ENCODE measurements at regions not wholly inside any gene's neighbourhood (a gene's known extent, or its start where the extent isn't known, plus 50 kb on each side); places are given as distances from the start of the nearest gene placed in this dataset.
"Not testable (repeated sequence)": the region's sequence is repeated elsewhere in the genome, so short reads cannot be mapped to it uniquely, and the experiment has no call there.

DNA sequence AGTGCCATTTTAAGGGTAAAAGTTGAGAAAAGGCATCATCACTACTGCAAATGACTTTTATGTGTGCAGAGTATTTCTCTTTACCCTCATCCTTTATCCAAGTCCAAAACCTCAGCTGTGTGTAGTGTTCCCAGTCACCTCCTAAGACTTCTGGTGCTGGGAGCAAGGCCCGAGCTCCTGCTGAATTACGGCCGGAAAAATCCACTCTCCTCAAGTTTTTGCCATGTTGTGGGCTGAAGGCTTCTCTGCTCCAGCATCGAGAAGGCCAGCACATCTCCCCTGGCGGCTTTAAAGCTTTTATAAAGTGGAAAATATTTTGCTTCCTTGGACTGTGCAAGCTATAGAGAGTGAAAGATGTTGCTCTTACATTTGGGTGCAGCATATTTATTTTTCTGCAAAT is 153.2 kb upstream of the THBS2 start:
- DNase-seq, result no peak

DNA sequence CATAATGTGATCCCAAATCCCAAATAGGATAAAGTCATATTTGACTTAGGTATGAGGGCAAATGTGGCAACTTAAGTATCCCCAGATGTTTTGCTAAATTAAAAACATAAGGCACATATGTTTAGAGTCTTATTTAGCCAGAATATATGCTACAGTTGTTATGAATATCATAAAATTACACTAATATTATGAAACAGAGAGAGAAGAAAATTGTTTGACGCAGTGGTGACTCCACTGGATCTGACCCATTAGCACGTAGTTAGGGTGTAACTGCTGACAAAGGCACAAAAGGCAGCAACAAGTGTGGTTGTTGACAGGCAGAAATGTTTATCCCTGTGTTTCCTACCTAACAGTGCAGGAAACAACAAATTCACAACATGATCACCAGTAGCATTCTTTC is 152.4 kb upstream of the THBS2 start:
- no peak for DNase-seq

DNA sequence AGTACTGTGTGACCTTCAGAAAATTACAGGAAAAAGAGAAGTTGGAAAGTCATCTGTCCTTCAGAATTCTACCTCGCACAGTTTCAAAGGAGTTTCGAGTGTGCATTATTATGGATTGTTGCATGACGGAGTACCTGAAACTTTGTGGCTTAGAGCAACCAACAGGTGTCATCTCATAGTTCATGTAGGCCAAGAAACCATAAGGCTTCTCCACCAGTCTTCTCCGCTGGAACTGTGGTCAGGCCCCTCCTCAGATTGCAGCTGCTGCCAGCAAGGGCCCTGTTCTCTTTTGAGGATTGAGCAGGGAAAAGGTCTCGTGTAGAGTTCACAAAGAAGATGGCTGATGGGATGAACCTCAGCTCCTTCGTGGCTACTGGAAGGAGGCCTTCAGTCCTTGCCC is 151.2 kb upstream of the THBS2 start:
- DNase-seq, result no peak

DNA sequence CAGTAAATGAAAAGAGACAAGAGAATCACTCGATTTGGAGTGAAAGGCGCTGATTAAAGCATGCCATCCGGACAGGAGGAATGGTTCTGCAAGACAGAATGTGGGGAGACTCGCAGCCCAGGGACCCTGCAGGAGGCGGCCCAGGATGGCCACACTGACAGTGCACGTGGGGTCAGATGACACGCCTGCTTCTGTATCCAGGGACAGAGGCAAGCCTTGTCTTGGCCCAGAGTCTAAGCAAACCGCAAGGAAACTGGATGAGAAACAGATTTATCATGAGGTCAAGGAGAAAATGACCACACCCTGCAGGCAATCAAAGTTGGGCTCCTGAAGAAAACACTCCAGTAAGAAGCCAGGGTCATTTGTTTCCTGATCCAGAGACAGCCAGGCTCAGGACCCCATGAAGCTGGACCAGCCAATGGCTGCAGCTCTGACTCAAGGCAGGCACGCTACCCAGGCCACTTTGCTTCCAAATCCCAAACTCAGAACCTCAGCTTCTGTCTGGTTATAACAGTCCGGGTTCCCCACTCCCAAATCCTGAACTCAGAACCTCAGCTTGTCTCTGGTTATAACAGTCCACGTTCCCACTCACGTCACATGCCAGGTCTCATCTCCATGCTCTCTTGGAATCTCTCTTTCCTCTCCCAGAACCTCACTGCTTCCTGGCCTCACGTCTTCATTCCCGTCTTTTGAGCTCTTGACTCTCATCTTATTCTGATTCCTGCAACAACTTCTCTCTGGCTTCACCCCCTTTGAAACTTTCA is 144.9 kb upstream of the THBS2 start:
- no peak for DNase-seq

DNA sequence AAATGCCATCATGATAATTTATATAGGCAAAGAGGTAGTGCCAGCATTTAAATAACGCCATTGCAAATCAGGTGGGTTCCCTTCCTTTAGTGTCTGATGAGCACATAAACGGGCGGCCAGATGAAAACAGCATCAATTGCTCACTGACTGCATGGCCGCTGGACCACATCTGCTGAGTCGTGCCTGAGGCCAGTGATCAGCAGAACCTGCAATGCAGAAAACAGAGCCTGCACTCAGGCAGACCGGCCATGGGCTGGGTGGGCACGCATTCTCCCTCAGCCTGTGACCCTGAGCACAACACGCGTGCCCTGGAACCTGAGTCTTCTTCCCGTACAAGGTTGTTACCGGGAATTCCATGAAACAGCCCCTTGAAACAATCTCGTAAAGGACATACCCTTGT is 144.0 kb upstream of the THBS2 start:
- no peak for DNase-seq

DNA sequence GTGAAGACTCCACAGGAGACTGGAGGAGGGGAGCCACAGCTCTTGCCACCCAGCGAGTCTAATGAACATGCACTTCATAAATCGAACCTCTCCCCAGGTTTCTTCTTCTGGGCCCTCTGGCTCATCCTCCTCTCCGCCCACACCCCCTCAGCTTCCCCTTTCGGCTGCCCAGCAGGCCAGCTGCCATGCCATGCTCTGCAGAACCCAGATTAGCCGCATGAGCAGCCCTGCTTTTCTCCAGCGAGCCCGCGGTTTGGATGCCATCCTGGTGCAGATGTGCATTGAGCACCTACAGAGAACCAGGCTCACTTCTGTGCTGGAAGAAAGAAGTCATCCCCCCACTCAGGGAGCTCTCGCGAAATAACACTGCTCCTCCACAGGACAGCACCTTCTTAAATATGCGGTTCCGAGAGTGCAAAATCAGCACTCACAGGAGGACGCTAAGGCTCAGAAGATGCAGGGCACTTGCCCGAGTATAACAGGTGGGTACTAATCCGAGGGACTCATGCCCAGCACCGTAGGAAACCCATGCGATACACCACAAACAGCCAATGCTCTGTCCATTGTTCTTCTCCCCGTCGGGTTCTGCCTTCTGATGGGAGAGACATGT is 143.0 kb upstream of the THBS2 start:
- no peak for DNase-seq

DNA sequence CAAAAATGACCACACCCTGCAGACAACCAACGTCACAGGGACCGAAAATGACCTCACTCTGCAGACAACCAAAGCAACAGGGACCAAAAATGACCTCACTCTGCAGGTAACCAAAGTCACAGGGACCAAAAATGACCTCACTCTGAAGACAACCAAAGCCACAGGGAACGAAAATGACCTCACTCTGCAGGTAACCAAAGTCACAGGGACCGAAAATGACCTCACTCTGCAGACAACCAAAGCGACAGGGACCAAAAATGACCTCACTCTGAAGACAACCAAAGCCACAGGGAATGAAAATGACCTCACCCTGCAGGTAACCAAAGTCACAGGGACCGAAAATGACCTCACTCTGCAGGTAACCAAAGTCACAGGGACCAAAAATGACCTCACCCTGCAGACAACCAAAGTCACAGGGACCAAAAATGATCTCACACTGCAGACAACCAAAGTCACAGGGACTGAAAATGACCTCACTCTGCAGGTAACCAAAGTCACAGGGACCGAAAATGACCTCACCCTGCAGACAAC is 142.4 kb upstream of the THBS2 start:
- DNase-seq, result not testable (repeated sequence)

DNA sequence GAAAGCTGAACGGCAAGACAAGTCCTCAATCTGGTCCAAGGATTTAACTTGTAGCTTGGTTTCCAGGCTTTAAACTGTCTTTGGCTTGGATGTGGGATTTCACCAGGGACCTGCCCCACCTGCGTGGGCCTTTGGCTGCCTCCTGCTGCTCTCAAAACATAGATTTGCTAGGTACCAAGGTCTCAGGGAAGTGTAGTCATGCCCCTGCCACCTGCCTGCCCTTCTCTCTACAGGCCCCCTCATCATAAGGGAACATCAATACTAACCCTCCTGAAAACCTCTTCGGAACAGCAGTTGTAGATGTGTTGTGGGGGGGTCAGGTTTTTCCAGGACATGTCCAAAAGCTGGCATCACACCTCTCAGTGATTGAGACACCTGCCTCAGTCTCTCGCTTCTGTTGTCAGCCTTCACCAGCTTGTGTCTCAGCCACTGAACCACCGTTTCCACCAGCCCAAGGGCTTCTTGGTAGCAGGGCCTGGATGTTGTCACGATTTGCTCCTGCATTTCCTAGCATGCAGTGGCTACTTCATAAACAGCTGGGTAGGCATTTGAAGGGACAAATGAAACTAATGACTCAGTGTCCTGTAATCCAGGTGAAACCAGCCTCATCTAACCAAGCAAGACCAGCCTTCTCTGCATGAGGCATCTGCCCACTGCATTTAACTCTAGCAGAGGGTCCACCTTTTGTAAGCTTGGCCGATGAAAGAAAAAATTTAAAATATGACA is 141.6 kb upstream of the THBS2 start:
- no peak for DNase-seq

DNA sequence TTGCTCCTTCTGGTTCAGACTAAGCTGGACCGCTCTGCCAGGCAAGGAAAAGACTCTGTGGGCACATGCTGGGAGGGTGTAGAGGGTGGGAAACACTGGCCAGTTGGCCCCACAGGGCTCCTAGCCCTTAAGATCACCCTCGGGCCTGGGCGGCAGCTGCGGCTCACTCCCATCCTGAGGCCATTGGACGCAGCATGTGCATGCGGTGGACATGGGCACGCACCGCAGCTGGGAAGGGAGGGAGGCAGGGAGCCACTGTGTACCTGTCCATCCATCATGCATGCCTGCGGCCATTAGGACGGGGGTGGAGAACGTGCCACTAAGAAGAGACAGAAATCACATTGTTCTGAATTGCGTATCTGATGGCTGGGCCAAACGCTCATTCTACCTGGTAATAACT is 140.1 kb upstream of the THBS2 start:
- no peak for DNase-seq

DNA sequence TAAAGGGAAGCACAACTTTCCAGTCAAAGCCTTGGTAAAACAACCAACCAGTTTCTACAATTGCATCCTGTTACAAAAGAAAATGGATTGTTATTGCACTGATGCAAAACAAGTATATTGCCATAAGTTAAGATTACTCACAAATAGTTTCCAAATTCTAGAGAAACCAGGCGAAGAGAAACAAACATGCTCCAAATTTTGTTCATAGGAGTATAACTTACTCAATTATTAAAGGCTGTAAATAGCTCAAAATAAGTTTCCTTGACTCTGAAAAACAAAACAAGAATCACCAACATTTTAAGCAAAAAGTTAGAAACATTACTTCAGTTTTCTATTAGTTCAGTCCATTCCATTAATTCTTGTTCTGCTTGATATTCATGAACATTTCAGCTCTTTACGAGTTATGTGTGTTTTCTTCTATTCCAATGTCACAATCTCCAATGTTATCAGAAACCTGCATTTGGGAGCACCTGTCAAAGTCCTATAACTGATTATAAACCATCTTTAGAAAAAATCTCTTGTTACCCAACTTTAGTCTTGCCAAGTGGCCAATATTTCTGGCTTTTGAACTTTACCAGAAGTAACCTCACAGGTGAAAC is 137.9 kb upstream of the THBS2 start:
- DNase-seq, result no peak

DNA sequence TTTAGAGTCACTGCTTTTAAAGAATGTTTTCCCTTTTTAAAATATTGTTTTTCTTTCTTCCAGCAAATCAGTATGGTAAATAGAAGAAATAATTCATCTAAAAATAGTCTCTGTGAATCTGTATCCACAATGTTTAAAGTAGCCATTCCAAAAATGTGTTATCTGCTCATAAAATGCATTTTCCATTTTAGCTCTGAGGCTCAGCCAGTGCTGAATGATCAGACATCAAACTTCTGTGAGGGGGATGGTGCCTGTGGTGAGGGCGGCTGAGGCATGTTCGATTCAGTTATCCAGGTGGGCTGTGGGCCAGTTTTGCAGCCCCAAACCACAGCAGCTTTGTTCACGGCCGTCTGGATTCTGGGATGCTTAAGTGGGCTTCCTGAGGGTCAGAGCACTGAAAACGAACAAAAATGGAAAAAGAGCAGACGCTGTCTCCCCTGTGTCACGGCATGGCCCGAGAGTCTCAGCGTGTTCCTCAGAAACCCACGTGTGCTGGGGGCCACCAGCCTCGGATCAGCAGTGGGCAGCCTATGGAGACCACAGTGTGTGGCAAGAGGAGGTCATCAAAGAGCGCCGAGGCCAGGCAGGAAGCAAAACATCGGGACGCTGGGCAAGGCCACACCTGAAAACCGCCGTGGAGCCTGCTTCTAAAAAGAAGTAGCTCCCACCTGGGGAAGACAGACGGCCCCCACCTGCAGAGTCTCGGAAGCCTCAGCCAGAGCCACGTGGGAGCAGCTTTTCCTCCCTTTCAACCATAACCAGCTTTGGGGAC is 134.9 kb upstream of the THBS2 start:
- no peak for DNase-seq

DNA sequence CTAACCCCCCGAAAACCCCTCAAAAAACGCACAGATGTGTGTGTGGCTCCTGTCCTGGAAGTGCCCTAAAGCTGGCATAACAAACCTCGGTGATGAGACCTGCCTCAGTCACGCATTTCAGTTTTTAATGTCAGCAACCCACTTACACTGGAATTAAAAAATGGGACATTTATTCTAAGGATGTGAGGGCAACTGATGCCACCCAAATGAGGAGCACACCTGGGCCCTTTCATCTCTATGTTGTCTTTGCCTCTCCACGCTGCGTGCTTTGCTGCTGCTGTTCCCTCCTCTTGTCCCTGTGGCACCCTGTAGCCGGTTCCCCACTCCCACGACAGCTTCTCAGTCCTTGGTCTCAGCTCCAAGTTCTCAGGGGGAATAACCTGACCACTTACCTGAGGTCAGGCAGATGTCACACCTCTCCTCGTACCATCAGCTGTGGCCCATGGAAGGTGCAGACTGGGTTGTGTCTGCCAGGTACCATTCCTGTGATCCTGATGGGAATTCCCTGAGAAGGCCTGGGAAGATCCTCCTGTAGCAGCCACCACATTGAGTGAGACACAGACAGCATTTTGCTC is 134.2 kb upstream of the THBS2 start:
- no peak for DNase-seq

DNA sequence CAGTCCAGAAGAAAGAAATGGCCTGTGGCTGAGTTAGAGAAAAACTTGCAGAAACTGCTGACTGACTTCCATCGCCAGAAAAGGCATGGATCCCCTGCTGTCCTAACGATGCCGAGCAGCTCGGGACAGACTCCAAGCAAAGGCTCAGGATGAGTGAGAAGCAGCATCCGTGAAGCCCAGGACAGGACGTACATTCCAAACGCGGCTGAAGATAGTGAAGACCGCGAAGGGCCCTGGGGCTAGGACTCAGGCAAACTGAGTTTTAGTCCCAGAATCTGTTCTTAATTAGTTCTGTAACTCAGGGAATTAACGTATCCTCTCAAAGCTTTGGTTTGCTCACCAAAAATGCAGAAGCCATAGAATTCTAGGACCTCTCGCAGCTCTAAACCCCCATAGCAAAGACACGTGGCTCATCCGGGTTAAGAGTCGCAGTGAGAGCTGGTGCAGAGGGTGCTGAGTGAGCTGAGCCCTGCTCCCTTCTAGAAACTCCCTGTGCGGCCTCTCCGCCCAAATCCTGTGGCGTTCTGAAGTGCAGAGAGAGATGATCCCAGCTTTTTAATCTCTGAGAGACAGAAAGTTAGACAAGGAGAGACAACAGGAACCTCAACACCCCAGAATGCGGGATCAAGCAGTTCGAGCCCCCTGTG is 132.9 kb upstream of the THBS2 start:
- no peak for DNase-seq

DNA sequence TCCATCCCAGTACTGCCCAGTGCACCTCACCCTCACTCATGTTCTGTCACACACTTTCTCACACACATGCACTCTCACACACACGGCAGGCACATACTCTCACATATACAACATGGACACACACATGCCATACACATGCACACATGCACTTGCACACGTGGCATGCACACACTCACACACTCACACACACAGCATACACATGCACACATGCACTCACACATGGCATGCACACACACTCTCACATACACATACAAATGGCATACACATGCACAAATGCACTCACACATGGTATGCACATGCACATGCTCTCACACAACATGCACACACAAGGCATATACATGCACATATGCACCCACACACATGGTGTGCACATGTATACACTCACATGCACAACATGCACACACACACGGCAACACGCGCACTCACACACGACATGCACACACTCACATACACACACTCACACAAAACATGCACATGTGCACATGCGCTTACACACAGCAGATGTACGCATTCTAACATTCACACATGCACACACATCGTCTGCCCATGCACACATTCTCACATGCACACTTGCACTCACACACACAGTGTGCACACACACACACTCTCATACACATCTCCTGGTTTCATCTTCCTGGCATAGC is 131.7 kb upstream of the THBS2 start:
- DNase-seq, result no peak

DNA sequence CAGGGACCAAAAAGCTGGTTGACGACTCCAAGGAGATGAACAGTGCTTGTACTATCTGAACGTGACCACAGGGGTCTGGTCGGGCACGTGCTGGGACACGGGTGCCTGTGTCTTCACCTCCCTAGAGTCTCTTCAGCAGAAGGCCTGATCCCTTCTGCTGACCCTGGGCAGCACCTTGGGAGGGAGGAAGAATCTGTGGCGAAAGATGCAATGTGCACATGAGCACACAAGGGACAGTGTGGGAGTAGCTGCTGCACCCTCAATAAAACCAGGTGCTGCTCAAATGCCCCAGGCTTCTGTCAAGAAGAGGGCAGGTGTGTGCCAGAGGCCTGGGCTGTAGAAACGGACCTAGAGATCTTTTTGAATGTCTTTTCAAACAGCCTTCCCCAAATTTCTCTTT is 130.6 kb upstream of the THBS2 start:
- no peak for DNase-seq

DNA sequence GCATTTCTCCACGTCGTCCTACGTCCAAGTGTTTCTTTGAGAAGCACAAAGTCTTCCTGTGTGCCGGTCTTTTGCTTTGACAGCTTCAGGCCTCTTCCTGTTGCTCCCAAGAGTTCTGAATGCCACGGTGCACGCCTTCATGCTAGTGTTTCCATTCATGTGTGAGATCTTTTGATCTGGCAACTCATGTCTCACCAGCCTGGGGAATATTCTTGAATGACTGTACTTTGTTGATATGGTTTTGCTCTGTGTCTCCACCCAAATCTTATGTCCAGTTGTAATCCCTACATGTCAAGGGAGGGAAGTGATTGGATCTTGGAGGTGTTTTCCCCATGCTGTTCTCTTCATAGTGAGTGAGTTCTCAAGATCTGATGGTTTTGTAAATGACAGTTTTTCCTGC is 129.6 kb upstream of the THBS2 start:
- DNase-seq, result no peak

DNA sequence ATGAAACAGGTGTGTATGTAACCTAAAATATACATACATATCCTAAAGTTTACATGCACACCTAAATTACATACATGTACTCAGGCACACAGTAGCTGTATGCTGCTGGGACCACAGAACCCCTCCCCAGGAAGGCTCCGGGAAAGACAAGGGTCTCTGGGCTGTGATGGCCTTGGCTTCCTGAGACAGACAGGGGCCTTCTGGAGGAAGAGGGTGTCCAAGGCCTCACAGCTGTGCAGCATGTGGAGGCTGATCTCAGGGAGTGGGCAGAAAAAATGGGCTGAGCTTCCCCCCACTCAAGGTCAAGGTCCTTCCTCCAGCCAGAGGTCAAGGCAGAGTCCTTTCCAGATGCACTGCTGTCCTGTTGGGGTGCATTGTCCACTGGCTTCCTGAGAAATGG is 129.1 kb upstream of the THBS2 start:
- DNase-seq, result no peak

DNA sequence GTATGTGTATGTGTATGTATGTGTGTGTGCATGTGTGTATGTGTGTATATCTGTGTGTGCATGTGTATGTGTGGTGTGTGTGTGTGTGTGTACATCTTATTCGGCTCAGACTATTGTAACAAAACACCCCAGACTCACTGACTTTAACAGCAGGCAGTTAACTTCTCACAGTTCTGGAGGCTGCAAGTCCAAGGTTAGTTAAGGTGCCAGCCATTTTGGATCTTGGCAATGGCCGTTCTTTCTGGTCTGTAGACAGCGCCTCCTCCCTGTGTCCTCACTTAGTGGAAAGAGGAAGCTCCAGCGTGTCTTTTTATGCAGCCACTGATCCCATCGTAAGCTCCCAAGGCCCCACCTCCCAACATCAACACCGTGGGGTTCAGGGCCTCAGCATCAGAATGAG is 128.3 kb upstream of the THBS2 start:
- DNase-seq, result no peak

DNA sequence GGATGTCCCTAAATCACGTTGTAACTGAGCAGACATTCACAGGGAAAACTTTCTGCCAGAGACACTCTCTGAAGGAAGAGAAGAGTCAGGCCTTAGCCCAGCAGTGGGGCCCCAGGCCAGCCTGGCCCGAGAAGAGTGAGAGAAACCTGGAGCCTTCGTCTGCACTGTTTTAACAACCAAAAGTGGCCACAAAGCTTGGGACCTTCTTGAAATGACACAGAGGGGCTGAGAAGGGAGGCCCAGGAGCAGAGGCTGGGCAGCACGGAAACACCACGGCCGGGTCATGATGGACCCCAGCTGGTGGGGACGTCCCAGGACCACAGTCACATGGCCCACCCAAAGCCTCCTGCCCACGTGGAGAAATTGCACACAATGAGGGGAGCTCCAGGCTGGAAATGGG is 126.8 kb upstream of the THBS2 start:
- no peak for DNase-seq

DNA sequence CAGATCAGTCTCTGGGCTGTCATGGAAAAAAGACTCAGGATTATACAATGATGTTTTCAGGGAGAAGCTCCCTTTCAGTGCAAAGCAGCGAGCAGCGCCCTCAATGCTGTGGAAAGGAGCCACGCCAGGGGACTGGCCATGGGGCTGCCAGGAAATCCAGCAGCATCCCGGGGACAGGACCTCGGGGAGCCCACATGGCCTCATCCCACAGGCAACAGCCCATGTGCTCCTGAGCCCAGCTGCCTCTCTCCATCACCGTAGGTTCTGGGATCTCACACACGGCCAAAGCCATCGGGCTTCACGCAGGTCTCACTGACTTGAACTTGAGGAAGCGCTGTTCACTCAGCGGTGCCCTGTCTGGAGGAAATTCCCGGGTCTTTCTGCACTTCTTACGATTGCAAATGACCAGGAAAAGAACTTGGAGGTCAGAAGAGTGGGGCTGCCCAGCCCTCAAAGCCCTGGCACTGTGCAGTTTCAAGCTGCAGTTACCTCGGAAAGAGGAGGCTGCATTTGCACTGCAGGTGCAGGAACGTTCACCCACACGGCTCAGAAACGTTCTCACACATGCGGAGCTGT is 125.9 kb upstream of the THBS2 start:
- no peak for DNase-seq

Data from NCI-H1930 (cell line).